K562 (cell line): ENCODE measurements at regions not wholly inside any gene's neighbourhood (a gene's known extent, or its start where the extent isn't known, plus 50 kb on each side); places are given as distances from the start of the nearest gene placed in this dataset.

ENCODE experiments used
- EHMT2 ChIP-seq: fragments of 450-650 bp; IDR thresholded peaks from 2 replicates; pipeline ENCODE4 v1.6.1; 2018; ENCODE audit warnings: antibody characterized with exemption
- GTF2F1 ChIP-seq: IDR thresholded peaks from 2 replicates; pipeline ENCODE4 v1.6.1; 2011; ENCODE audit warnings: low read depth, low read length, improper control_type of control experiment
- MAZ ChIP-seq, 2 experiments: fragments of 450-650 bp in 1 of 2; sonication (generic) in 1 of 2; formaldehyde crosslinking; IDR thresholded peaks in 1 of 2; conservative IDR thresholded peaks in 1 of 2; 2 replicates each; pipeline versions ENCODE4 v1.4.0 to v1.5.0; 2020; ENCODE audit warnings: mild to moderate bottlenecking in 1 of 2, missing genetic modification reagents in 1 of 2
- MTA2 ChIP-seq: fragments of 450-650 bp; IDR thresholded peaks from 2 replicates; pipeline ENCODE4 v1.6.1; 2016; ENCODE audit warnings: low read depth
- SLC30A9 ChIP-seq: fragments of 250-450 bp; sonication (Bioruptor Pico); IDR thresholded peaks from 2 replicates; pipeline ENCODE4 v1.8.0; 2022; ENCODE audit warnings: mild to moderate bottlenecking, moderate library complexity
- TF ChIP-seq, protein P1 (sequence below): fragments of 200-600 bp; sonication (generic); IDR thresholded peaks from one replicate; pipeline ENCODE4 v1.6.1; 2012; ENCODE audit warnings: mild to moderate bottlenecking, low read depth, low read length, inconsistent platforms

DNA sequence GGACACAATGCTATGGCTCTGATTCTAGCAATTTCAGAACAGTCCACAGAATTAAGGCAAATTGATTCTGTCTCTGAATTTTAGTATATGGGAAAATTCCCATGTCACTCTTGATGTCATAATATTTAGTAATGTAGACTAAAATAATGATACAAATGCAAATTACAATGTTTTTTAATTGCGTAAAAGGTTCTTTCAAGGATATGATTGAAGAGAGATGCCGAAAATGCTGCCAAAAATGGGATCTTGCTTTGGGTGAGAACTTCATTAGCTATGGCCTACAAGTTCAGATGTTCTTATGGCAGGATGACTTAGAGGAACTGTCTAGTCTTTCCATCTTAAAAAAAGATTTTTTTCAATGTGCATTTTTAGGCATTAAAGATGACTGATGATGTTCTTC lies 170.6 kb downstream of the TMA16 start (continued):
- TF ChIP-seq, protein P1, sequence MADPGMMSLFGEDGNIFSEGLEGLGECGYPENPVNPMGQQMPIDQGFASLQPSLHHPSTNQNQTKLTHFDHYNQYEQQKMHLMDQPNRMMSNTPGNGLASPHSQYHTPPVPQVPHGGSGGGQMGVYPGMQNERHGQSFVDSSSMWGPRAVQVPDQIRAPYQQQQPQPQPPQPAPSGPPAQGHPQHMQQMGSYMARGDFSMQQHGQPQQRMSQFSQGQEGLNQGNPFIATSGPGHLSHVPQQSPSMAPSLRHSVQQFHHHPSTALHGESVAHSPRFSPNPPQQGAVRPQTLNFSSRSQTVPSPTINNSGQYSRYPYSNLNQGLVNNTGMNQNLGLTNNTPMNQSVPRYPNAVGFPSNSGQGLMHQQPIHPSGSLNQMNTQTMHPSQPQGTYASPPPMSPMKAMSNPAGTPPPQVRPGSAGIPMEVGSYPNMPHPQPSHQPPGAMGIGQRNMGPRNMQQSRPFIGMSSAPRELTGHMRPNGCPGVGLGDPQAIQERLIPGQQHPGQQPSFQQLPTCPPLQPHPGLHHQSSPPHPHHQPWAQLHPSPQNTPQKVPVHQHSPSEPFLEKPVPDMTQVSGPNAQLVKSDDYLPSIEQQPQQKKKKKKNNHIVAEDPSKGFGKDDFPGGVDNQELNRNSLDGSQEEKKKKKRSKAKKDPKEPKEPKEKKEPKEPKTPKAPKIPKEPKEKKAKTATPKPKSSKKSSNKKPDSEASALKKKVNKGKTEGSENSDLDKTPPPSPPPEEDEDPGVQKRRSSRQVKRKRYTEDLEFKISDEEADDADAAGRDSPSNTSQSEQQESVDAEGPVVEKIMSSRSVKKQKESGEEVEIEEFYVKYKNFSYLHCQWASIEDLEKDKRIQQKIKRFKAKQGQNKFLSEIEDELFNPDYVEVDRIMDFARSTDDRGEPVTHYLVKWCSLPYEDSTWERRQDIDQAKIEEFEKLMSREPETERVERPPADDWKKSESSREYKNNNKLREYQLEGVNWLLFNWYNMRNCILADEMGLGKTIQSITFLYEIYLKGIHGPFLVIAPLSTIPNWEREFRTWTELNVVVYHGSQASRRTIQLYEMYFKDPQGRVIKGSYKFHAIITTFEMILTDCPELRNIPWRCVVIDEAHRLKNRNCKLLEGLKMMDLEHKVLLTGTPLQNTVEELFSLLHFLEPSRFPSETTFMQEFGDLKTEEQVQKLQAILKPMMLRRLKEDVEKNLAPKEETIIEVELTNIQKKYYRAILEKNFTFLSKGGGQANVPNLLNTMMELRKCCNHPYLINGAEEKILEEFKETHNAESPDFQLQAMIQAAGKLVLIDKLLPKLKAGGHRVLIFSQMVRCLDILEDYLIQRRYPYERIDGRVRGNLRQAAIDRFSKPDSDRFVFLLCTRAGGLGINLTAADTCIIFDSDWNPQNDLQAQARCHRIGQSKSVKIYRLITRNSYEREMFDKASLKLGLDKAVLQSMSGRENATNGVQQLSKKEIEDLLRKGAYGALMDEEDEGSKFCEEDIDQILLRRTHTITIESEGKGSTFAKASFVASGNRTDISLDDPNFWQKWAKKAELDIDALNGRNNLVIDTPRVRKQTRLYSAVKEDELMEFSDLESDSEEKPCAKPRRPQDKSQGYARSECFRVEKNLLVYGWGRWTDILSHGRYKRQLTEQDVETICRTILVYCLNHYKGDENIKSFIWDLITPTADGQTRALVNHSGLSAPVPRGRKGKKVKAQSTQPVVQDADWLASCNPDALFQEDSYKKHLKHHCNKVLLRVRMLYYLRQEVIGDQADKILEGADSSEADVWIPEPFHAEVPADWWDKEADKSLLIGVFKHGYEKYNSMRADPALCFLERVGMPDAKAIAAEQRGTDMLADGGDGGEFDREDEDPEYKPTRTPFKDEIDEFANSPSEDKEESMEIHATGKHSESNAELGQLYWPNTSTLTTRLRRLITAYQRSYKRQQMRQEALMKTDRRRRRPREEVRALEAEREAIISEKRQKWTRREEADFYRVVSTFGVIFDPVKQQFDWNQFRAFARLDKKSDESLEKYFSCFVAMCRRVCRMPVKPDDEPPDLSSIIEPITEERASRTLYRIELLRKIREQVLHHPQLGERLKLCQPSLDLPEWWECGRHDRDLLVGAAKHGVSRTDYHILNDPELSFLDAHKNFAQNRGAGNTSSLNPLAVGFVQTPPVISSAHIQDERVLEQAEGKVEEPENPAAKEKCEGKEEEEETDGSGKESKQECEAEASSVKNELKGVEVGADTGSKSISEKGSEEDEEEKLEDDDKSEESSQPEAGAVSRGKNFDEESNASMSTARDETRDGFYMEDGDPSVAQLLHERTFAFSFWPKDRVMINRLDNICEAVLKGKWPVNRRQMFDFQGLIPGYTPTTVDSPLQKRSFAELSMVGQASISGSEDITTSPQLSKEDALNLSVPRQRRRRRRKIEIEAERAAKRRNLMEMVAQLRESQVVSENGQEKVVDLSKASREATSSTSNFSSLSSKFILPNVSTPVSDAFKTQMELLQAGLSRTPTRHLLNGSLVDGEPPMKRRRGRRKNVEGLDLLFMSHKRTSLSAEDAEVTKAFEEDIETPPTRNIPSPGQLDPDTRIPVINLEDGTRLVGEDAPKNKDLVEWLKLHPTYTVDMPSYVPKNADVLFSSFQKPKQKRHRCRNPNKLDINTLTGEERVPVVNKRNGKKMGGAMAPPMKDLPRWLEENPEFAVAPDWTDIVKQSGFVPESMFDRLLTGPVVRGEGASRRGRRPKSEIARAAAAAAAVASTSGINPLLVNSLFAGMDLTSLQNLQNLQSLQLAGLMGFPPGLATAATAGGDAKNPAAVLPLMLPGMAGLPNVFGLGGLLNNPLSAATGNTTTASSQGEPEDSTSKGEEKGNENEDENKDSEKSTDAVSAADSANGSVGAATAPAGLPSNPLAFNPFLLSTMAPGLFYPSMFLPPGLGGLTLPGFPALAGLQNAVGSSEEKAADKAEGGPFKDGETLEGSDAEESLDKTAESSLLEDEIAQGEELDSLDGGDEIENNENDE = no peak
- no peak for TF ChIP-seq MTA2
- no peak for TF ChIP-seq MAZ (CRISPR knock-in tag; conservative IDR thresholded peaks at IDR 0.05 in 1 of 2, IDR thresholded peaks at IDR 0.05 in 1 of 2)
- no peak for TF ChIP-seq GTF2F1
- TF ChIP-seq EHMT2 = no peak
- no peak for TF ChIP-seq SLC30A9
